Stimulated activated CD4-positive, alpha-beta T cell treated with anti-CD3 and anti-CD28 coated beads, Interleukin-15, amount 100 ng/mL, for 48 hours (primary cell): ENCODE measurements at regions not wholly inside any gene's neighbourhood (a gene's known extent, or its start where the extent isn't known, plus 50 kb on each side); places are given as distances from the start of the nearest gene placed in this dataset.

Experiments
- DNase-seq, 2 donors: peaks; one replicate each; pipeline ENCODE4 v3.0.0-alpha.2; 2020; ENCODE audit warnings: low read depth in 2 of 2

GRCh38 chr4:157527954-157528353, 307.4 kb downstream of the GRIA2 start:
- DNase-seq: no peak

- DNase-seq: no peak
Measured at GRCh38 chr4:157521906-157522305, 301.4 kb downstream of the GRIA2 start.

GRCh38 chr4:157514711-157515110, 294.2 kb downstream of the GRIA2 start:
- no peak for DNase-seq

GRCh38 chr4:157509341-157509740, 288.8 kb downstream of the GRIA2 start:
- DNase-seq: no peak

- DNase-seq: no peak
Measured at GRCh38 chr4:157502656-157503055, 282.1 kb downstream of the GRIA2 start.

- no peak for DNase-seq
Measured at GRCh38 chr4:157459785-157460184, 239.3 kb downstream of the GRIA2 start.

GRCh38 chr4:157447195-157447594, 226.7 kb downstream of the GRIA2 start:
- no peak for DNase-seq

- no peak for DNase-seq
Measured at GRCh38 chr4:157444014-157444413, 223.5 kb downstream of the GRIA2 start.

GRCh38 chr4:157443537-157443936, 223.0 kb downstream of the GRIA2 start:
- DNase-seq: no peak

- no peak for DNase-seq
Measured at GRCh38 chr4:157425897-157426296, 205.4 kb downstream of the GRIA2 start.

- DNase-seq: no peak
Measured at GRCh38 chr4:157423526-157424020, 203.0 kb downstream of the GRIA2 start.

GRCh38 chr4:157421365-157421764, 200.8 kb downstream of the GRIA2 start:
- DNase-seq: no peak
